ENCODE measurements at regions not wholly inside any gene's neighbourhood (a gene's known extent, or its start where the extent isn't known, plus 50 kb on each side); places are given as distances from the start of the nearest gene placed in this dataset.

GRCh38 chr7:136509466-136509865 is 359.0 kb upstream of the CHRM2 start:
- H4K8ac ChIP-seq (ENCODE audit: low read depth, low read length) = no peak overlapping the region
- H2BK5ac ChIP-seq (ENCODE audit: low read length) = no peak overlapping the region
- DNase-seq = no peak
- no peak overlapping the region for H3K18ac ChIP-seq (ENCODE audit: low read length)
- no CpG with 5 or more reads among the region's 3 CpGs for WGBS (ENCODE audit: extremely low coverage, insufficient coverage, low lambda C conversion rate)
- H3K56ac ChIP-seq (ENCODE audit: low read length) = no peak overlapping the region
- no peaks in the 10 kb centered on the region for H3K79me2 ChIP-seq (ENCODE audit: control insufficient read depth, insufficient read depth, low read length)
- no peak overlapping the region for H3K4me2 ChIP-seq (ENCODE audit: low read length)
- H3K4ac ChIP-seq (ENCODE audit: low read depth, low read length) = no peak overlapping the region
- H2BK15ac ChIP-seq (replicated peaks; ENCODE audit: low read depth) = no peak overlapping the region
- H2BK120ac ChIP-seq (ENCODE audit: low read depth, low read length) = no peak overlapping the region
- H3K27ac ChIP-seq (ENCODE audit: low read depth, low read length) = no peak overlapping the region
- no peak overlapping the region for H4K5ac ChIP-seq (ENCODE audit: low read length)
- H3K9ac ChIP-seq (ENCODE audit: low read length) = no peak overlapping the region
- H3K4me1 ChIP-seq (ENCODE audit: control insufficient read depth, low read depth, low read length) = no peaks in the 10 kb centered on the region
- no peak overlapping the region for H2AK5ac ChIP-seq (ENCODE audit: low read length)
- no peak overlapping the region for H3K4me3 ChIP-seq (ENCODE audit: low read length)
- no peaks in the 10 kb centered on the region for H3K36me3 ChIP-seq (ENCODE audit: control insufficient read depth, insufficient read depth, low read length)
- no peaks in the 10 kb centered on the region for H3K79me1 ChIP-seq (ENCODE audit: low read length)
- H3K27me3 ChIP-seq (ENCODE audit: insufficient read depth, low read length, poor library complexity) = no peaks in the 10 kb centered on the region
- no peak overlapping the region for H3K23ac ChIP-seq (ENCODE audit: low read length)

- Histone ChIP-seq H3K4me2 (ENCODE audit: low read length) (no peak overlapping the region), H3K79me2 (ENCODE audit: control insufficient read depth, insufficient read depth, low read length) (no peaks in the 10 kb centered on the region), H3K4ac (ENCODE audit: low read depth, low read length) (no peak overlapping the region), H3K56ac (ENCODE audit: low read length) (no peak overlapping the region), H3K18ac (ENCODE audit: low read length) (no peak overlapping the region), H3K79me1 (ENCODE audit: low read length) (no peaks in the 10 kb centered on the region), H3K4me1 (ENCODE audit: control insufficient read depth, low read depth, low read length) (no peaks in the 10 kb centered on the region), H3K27ac (ENCODE audit: low read depth, low read length) (no peak overlapping the region), H4K5ac (ENCODE audit: low read length) (no peak overlapping the region), H2BK15ac (replicated peaks; ENCODE audit: low read depth) (no peak overlapping the region), H3K27me3 (ENCODE audit: insufficient read depth, low read length, poor library complexity) (no peaks in the 10 kb centered on the region), H2BK120ac (ENCODE audit: low read depth, low read length) (no peak overlapping the region), H3K23ac (ENCODE audit: low read length) (no peak overlapping the region), H3K9ac (ENCODE audit: low read length) (no peak overlapping the region), H3K4me3 (ENCODE audit: low read length) (no peak overlapping the region), H2BK5ac (ENCODE audit: low read length) (no peak overlapping the region), H4K8ac (ENCODE audit: low read depth, low read length) (no peak overlapping the region), H3K36me3 (ENCODE audit: control insufficient read depth, insufficient read depth, low read length) (no peaks in the 10 kb centered on the region), H2AK5ac (ENCODE audit: low read length) (no peak overlapping the region)
- no peak for DNase-seq
- no CpG with 5 or more reads among the region's 1 CpG for WGBS (ENCODE audit: extremely low coverage, insufficient coverage, low lambda C conversion rate)
Measured at GRCh38 chr7:136502162-136502561, 366.3 kb upstream of the CHRM2 start.

GRCh38 chr7:136501151-136501550 is 367.3 kb upstream of the CHRM2 start:
- no CpG with 5 or more reads among the region's 3 CpGs for WGBS (ENCODE audit: extremely low coverage, insufficient coverage, low lambda C conversion rate)
- Histone ChIP-seq H3K9ac (ENCODE audit: low read length) (no peak overlapping the region), H3K56ac (ENCODE audit: low read length) (no peak overlapping the region)

GRCh38 chr7:136496551-136496950 is 371.9 kb upstream of the CHRM2 start:
- Histone ChIP-seq H4K8ac (ENCODE audit: low read depth, low read length) (no peak overlapping the region), H3K27me3 (ENCODE audit: insufficient read depth, low read length, poor library complexity) (no peaks in the 10 kb centered on the region), H3K56ac (ENCODE audit: low read length) (no peak overlapping the region), H3K79me1 (ENCODE audit: low read length) (no peaks in the 10 kb centered on the region), H3K27ac (ENCODE audit: low read depth, low read length) (no peak overlapping the region), H3K36me3 (ENCODE audit: control insufficient read depth, insufficient read depth, low read length) (no peaks in the 10 kb centered on the region), H2AK5ac (ENCODE audit: low read length) (no peak overlapping the region), H3K4me3 (ENCODE audit: low read length) (no peak overlapping the region), H3K18ac (ENCODE audit: low read length) (peak overlapping the region; percentile 28), H3K4me1 (ENCODE audit: control insufficient read depth, low read depth, low read length) (no peaks in the 10 kb centered on the region), H2BK15ac (replicated peaks; ENCODE audit: low read depth) (no peak overlapping the region), H2BK120ac (ENCODE audit: low read depth, low read length) (no peak overlapping the region), H3K23ac (ENCODE audit: low read length) (no peak overlapping the region), H3K79me2 (ENCODE audit: control insufficient read depth, insufficient read depth, low read length) (no peaks in the 10 kb centered on the region), H3K9ac (ENCODE audit: low read length) (no peak overlapping the region), H3K4ac (ENCODE audit: low read depth, low read length) (no peak overlapping the region), H4K5ac (ENCODE audit: low read length) (no peak overlapping the region), H3K4me2 (ENCODE audit: low read length) (no peak overlapping the region), H2BK5ac (ENCODE audit: low read length) (no peak overlapping the region)
- no CpG with 5 or more reads among the region's 2 CpGs for WGBS (ENCODE audit: extremely low coverage, insufficient coverage, low lambda C conversion rate)
- DNase-seq = no peak

More at GRCh38 chr7:136501151-136501550, 367.3 kb upstream of the CHRM2 start:
- no peak overlapping the region for H3K27ac ChIP-seq (ENCODE audit: low read depth, low read length)
- no peak for DNase-seq
- H2AK5ac ChIP-seq (ENCODE audit: low read length) = no peak overlapping the region
- H3K4me1 ChIP-seq (ENCODE audit: control insufficient read depth, low read depth, low read length) = no peaks in the 10 kb centered on the region
- H2BK120ac ChIP-seq (ENCODE audit: low read depth, low read length) = no peak overlapping the region
- no peaks in the 10 kb centered on the region for H3K79me1 ChIP-seq (ENCODE audit: low read length)
- H4K8ac ChIP-seq (ENCODE audit: low read depth, low read length) = no peak overlapping the region
- no peak overlapping the region for H3K4me3 ChIP-seq (ENCODE audit: low read length)
- no peak overlapping the region for H3K23ac ChIP-seq (ENCODE audit: low read length)
- no peaks in the 10 kb centered on the region for H3K79me2 ChIP-seq (ENCODE audit: control insufficient read depth, insufficient read depth, low read length)
- H3K36me3 ChIP-seq (ENCODE audit: control insufficient read depth, insufficient read depth, low read length) = no peaks in the 10 kb centered on the region
- no peaks in the 10 kb centered on the region for H3K27me3 ChIP-seq (ENCODE audit: insufficient read depth, low read length, poor library complexity)
- H3K4me2 ChIP-seq (ENCODE audit: low read length) = no peak overlapping the region
- H2BK5ac ChIP-seq (ENCODE audit: low read length) = no peak overlapping the region
- no peak overlapping the region for H4K5ac ChIP-seq (ENCODE audit: low read length)
- H3K4ac ChIP-seq (ENCODE audit: low read depth, low read length) = no peak overlapping the region
- no peak overlapping the region for H2BK15ac ChIP-seq (replicated peaks; ENCODE audit: low read depth)
- no peak overlapping the region for H3K18ac ChIP-seq (ENCODE audit: low read length)

- H2BK5ac ChIP-seq (ENCODE audit: low read length) = no peak overlapping the region
- H2AK5ac ChIP-seq (ENCODE audit: low read length) = no peak overlapping the region
- H3K36me3 ChIP-seq (ENCODE audit: control insufficient read depth, insufficient read depth, low read length) = no peaks in the 10 kb centered on the region
- H3K27me3 ChIP-seq (ENCODE audit: insufficient read depth, low read length, poor library complexity) = no peaks in the 10 kb centered on the region
- H3K4me1 ChIP-seq (ENCODE audit: control insufficient read depth, low read depth, low read length) = no peaks in the 10 kb centered on the region
- no peak overlapping the region for H4K8ac ChIP-seq (ENCODE audit: low read depth, low read length)
- no peak overlapping the region for H3K4ac ChIP-seq (ENCODE audit: low read depth, low read length)
- no peak overlapping the region for H3K23ac ChIP-seq (ENCODE audit: low read length)
- H3K56ac ChIP-seq (ENCODE audit: low read length) = no peak overlapping the region
- H3K4me3 ChIP-seq (ENCODE audit: low read length) = no peak overlapping the region
- no peak overlapping the region for H3K18ac ChIP-seq (ENCODE audit: low read length)
- H3K9ac ChIP-seq (ENCODE audit: low read length) = no peak overlapping the region
- no peak overlapping the region for H2BK120ac ChIP-seq (ENCODE audit: low read depth, low read length)
- no peak for DNase-seq
- no peak overlapping the region for H2BK15ac ChIP-seq (replicated peaks; ENCODE audit: low read depth)
- no peak overlapping the region for H4K5ac ChIP-seq (ENCODE audit: low read length)
- H3K79me1 ChIP-seq (ENCODE audit: low read length) = no peaks in the 10 kb centered on the region
- no peak overlapping the region for H3K4me2 ChIP-seq (ENCODE audit: low read length)
- H3K79me2 ChIP-seq (ENCODE audit: control insufficient read depth, insufficient read depth, low read length) = no peaks in the 10 kb centered on the region
- WGBS (ENCODE audit: extremely low coverage, insufficient coverage, low lambda C conversion rate) = no CpG with 5 or more reads among the region's 4 CpGs
- no peak overlapping the region for H3K27ac ChIP-seq (ENCODE audit: low read depth, low read length)
Measured at GRCh38 chr7:136495081-136495480, 373.4 kb upstream of the CHRM2 start.

GRCh38 chr7:136492366-136492765 is 376.1 kb upstream of the CHRM2 start:
- H3K79me1 ChIP-seq (ENCODE audit: low read length) = no peaks in the 10 kb centered on the region
- no peak overlapping the region for H3K9ac ChIP-seq (ENCODE audit: low read length)
- H3K23ac ChIP-seq (ENCODE audit: low read length) = no peak overlapping the region
- no peak overlapping the region for H2BK15ac ChIP-seq (replicated peaks; ENCODE audit: low read depth)
- no peak overlapping the region for H3K4me2 ChIP-seq (ENCODE audit: low read length)
- H3K18ac ChIP-seq (ENCODE audit: low read length) = no peak overlapping the region
- H3K4me3 ChIP-seq (ENCODE audit: low read length) = no peak overlapping the region
- no peaks in the 10 kb centered on the region for H3K27me3 ChIP-seq (ENCODE audit: insufficient read depth, low read length, poor library complexity)
- H3K4ac ChIP-seq (ENCODE audit: low read depth, low read length) = no peak overlapping the region
- H4K5ac ChIP-seq (ENCODE audit: low read length) = no peak overlapping the region
- no peak overlapping the region for H3K27ac ChIP-seq (ENCODE audit: low read depth, low read length)
- H3K4me1 ChIP-seq (ENCODE audit: control insufficient read depth, low read depth, low read length) = no peaks in the 10 kb centered on the region
- no peak for DNase-seq
- H4K8ac ChIP-seq (ENCODE audit: low read depth, low read length) = no peak overlapping the region
- no peak overlapping the region for H2BK120ac ChIP-seq (ENCODE audit: low read depth, low read length)
- no CpG with 5 or more reads among the region's 4 CpGs for WGBS (ENCODE audit: extremely low coverage, insufficient coverage, low lambda C conversion rate)
- no peak overlapping the region for H2AK5ac ChIP-seq (ENCODE audit: low read length)
- no peak overlapping the region for H3K56ac ChIP-seq (ENCODE audit: low read length)
- H2BK5ac ChIP-seq (ENCODE audit: low read length) = no peak overlapping the region
- no peaks in the 10 kb centered on the region for H3K36me3 ChIP-seq (ENCODE audit: control insufficient read depth, insufficient read depth, low read length)
- no peaks in the 10 kb centered on the region for H3K79me2 ChIP-seq (ENCODE audit: control insufficient read depth, insufficient read depth, low read length)
